GM12891 (cell line): ENCODE measurements at regions not wholly inside any gene's neighbourhood (a gene's known extent, or its start where the extent isn't known, plus 50 kb on each side); places are given as distances from the start of the nearest gene placed in this dataset.
A peak's percentile ranks its signal among the peaks of the same experiment; 100 is the strongest.

ENCODE experiments used
- DNase-seq: peaks from one replicate; pipeline ENCODE4 v3.0.0; 2011; ENCODE audit warnings: low spot score; ENCODE audit not compliant: insufficient read length
- FAIRE-seq: peaks from 2 replicates; lab custom pipeline; 2011; peaks lifted over from hg19 to GRCh38; lab: Jason Lieb, UNC
- PAX5 ChIP-seq: IDR thresholded peaks from 2 replicates; pipeline ENCODE4 v1.6.1; 2011; ENCODE audit warnings: low read length, moderate library complexity, mild to moderate bottlenecking; ENCODE audit not compliant: insufficient read depth, severe bottlenecking
- POLR2A ChIP-seq: IDR thresholded peaks from 2 replicates; pipeline ENCODE4 v1.6.1; 2011; ENCODE audit warnings: low read depth, low read length, control low read depth
- POLR2AphosphoS5 ChIP-seq: IDR thresholded peaks from 2 replicates; pipeline ENCODE4 v1.6.1; 2011; ENCODE audit warnings: low read depth, low read length, control low read depth
- POU2F2 ChIP-seq: IDR thresholded peaks from 2 replicates; pipeline ENCODE4 v1.6.1; 2011; ENCODE audit warnings: low read depth, mild to moderate bottlenecking, control low read depth, low read length, moderate library complexity
- SPI1 ChIP-seq: IDR thresholded peaks from 2 replicates; pipeline ENCODE4 v1.6.1; 2011; ENCODE audit warnings: low read depth, low read length, control low read depth
- TAF1 ChIP-seq: IDR thresholded peaks from 2 replicates; pipeline ENCODE4 v1.6.1; 2011; ENCODE audit warnings: low read depth, low read length, control low read depth

DNA sequence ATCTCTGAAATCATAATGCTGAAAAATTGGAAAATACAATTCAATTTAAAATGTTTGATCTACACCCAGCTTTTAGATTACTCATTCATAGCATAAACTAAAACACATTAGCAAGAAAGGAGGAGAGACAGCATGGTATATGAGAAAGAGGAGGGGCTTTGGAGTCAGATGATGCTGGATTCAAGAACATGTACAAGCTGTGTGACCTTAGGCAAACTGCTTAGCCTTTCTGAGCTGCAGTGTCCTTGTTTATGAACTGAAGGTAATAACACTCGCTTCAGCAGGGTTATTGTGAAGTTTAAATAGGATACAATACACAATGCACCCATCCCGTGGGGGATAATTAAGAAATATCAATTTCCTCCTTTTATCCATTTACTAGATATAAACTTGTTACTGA, 79.2 kb downstream of the MAP1LC3B2 start:
- no peak for DNase-seq
- TF ChIP-seq POLR2AphosphoS5: no peak
- TF ChIP-seq POU2F2: no peak
- no peak for TF ChIP-seq SPI1
- no peak for TF ChIP-seq TAF1
- no peak for TF ChIP-seq PAX5
- no peak for TF ChIP-seq POLR2A
- no peak for FAIRE-seq

- TF ChIP-seq POU2F2 (no peak), PAX5 (no peak), TAF1 (no peak), SPI1 (no peak), POLR2A (no peak), POLR2AphosphoS5 (no peak)
- FAIRE-seq (no peak), DNase-seq (no peak)
Observed at GRCh38 chr12:116637589-116638150, 78.5 kb downstream of the MAP1LC3B2 start.

- no peak for DNase-seq
- no peak for TF ChIP-seq POLR2A
- TF ChIP-seq PAX5: no peak
- no peak for TF ChIP-seq POU2F2
- no peak for TF ChIP-seq TAF1
- FAIRE-seq: no peak
Observed at GRCh38 chr12:116636608-116637519, 77.7 kb downstream of the MAP1LC3B2 start.

DNA sequence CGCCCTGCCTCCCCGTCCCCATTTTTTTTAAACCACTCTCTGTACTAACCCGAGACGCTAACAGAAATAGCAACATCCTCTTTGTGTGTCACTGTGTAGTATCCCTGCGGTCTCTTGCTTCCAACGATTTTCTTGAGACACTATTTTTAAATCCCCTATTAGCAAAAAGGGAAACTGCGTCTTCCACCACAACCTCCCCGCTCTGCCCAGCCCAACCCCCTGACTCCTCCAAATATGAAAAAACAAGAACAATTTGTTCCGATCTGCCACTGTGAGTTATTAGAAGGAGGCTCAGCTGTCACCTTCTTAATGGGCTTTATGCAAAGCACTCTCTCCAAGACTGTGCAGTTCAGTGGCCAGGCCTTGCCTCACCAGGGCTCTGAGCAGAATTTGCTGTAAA, 76.3 kb downstream of the MAP1LC3B2 start:
- 0 out of 2 replicates have a peak, but pooled peaks have one; percentile 47 for TF ChIP-seq POU2F2
- TF ChIP-seq SPI1: no peak
- FAIRE-seq (no peak), DNase-seq (no peak)

DNA sequence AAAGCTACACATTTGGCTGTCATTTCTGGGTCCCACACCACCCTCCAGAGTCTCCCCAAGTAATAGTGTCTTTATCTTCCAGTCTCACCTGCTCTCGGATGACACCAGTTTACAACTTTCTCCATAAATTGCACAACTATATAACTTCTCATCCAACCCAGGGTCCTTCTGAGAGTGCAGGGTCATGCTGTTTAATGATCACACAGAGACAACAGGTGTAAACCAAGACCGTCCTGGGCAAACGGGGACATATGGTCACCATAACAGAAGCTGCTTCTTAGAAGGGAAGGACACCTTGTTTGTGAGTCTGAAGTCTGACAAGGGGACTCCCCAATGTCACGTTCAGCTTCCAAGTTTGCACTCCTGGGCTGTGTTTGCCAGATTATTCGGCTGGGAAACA, 74.3 kb downstream of the MAP1LC3B2 start:
- TF ChIP-seq POU2F2: no peak
- no peak for TF ChIP-seq SPI1
- no peak for FAIRE-seq

DNA sequence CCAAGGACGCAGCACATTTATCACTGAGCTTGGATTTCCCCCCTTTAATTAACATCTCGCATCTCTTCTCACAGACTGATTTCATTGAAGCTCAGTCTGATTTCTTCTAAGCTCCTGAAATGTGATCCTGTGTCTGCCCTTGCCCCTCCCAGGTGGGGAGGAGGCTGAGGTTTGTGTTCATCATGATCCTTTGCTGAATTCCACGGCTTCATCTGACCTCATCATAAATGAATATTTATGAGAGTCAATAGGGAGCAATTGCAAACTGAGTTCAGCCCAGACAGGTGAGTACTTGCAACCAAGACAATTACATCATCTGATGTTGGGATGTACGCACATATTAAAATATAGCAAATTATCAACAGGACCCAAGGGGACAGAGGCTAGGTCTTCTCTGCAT, 72.4 kb downstream of the MAP1LC3B2 start:
- FAIRE-seq (no peak), DNase-seq (no peak)

More for the DNA sequence above, 74.3 kb downstream of the MAP1LC3B2 start:
- no peak for DNase-seq

GRCh38 chr12:116630762-116631161, 71.6 kb downstream of the MAP1LC3B2 start:
- TF ChIP-seq POU2F2 (no peak), SPI1 (no peak), PAX5 (no peak), TAF1 (no peak), POLR2A (no peak), POLR2AphosphoS5 (no peak)
- FAIRE-seq (no peak), DNase-seq (no peak)

More for the DNA sequence above, 72.4 kb downstream of the MAP1LC3B2 start:
- no peak for TF ChIP-seq POLR2A
- no peak for TF ChIP-seq PAX5
- no peak for TF ChIP-seq TAF1
- no peak for TF ChIP-seq SPI1
- TF ChIP-seq POU2F2: no peak
- no peak for TF ChIP-seq POLR2AphosphoS5

- DNase-seq (no peak), FAIRE-seq (no peak)
- TF ChIP-seq POLR2A (no peak), POLR2AphosphoS5 (no peak), POU2F2 (no peak), SPI1 (no peak), TAF1 (no peak), PAX5 (no peak)
Observed at GRCh38 chr12:116629480-116629879, 70.3 kb downstream of the MAP1LC3B2 start.

GRCh38 chr12:116628989-116629388, 69.8 kb downstream of the MAP1LC3B2 start:
- TF ChIP-seq TAF1: no peak
- TF ChIP-seq PAX5: no peak
- TF ChIP-seq POLR2AphosphoS5: no peak
- no peak for TF ChIP-seq POLR2A
- TF ChIP-seq POU2F2: no peak
- TF ChIP-seq SPI1: no peak
- FAIRE-seq: no peak
- no peak for DNase-seq

DNA sequence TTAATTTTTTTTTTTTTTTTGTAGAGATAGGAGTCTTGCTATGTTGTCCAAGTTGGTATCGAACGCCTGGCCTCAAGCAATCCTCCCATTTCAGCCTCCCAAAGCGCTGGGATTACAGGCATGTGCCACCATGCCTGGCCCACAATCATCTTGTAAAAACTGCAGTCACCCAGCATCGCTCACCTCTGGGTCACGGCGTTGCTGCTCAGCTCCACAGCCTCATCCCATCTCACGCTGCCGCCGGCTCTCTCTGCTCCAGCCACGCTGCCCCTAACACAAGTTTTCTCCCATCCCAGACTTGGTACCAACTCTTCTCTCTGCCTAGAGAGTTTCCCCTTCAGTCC, 69.2 kb downstream of the MAP1LC3B2 start:
- no peak for FAIRE-seq
- TF ChIP-seq POLR2A (no peak), POLR2AphosphoS5 (no peak), POU2F2 (no peak), TAF1 (no peak), PAX5 (no peak), SPI1 (no peak)
- DNase-seq: no peak
